ENCODE measurements at regions not wholly inside any gene's neighbourhood (a gene's known extent, or its start where the extent isn't known, plus 50 kb on each side); places are given as distances from the start of the nearest gene placed in this dataset.
"Not testable (repeated sequence)": the region's sequence is repeated elsewhere in the genome, so short reads cannot be mapped to it uniquely, and the experiment has no call there.

DNA sequence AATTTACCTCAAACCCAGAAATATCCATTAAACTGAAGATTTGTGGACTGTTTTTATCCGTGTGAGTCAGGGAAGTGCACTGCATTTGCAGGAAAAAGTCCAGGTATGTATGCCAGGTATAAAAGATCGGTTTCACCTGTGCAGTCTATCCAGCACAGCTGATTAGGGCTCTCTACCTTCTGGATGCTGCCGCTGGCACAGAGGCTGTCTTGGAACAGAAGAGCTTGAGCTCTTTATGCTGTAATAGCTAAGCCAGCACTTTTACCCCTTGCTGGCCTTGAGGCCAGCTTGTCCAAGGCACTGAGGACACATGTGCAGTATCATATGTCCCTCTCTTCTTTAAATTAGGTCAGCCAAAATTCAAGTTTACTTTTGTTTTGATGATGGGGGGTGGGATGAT is 851.0 kb downstream of the DIAPH3 start:
- CTCF ChIA-PET, result no interaction called here

DNA sequence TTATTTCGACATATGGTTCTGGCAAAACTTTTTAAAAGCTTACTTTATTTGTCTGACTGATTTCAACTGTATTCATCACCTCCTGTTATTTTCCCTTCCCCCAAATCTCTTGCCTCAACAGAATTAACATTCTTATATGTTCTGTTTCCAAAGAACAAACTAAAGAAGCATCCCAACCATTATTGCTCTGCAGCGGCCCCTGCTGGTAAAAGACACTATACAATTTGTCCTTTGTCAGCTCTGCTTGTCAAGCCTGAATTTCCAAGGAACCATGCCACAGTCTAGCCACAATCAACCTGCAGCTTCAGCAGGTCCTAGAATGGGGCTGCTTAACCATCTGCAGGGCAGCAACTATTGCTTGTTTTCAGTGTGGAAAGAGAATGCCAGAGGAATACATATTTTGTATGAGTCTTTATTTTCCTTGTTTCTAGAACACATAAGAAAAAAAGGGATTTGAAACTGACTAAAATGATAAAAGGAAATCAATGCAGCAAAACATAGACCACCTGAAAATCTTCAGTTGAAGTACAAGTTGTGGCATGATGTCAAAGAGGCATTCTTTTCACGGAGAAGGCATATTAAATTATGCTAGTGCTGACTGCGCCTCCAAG is 845.3 kb downstream of the DIAPH3 start:
- ChIA-PET POLR2A (no interaction called here), CTCF (no interaction called here)

More for the DNA sequence above, 851.0 kb downstream of the DIAPH3 start:
- POLR2A ChIA-PET, result no interaction called here

DNA sequence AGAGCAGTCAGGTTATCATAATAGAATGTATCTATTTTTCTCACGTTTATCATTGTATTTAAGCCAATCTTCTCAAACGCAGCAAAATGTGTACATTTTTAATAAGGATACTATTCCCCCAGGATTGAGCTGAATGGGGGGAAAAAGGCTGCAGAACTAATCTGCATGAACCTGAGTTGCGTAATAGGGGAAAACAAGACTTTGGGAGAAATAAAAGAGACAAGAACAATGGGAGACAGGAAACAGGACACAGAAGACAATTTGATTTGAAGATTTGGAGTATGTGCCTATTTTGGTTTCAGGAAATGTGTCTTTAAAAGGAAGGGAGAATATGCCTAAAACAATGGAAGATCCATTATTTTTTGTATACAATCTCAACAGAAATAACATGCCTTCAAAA is 844.5 kb downstream of the DIAPH3 start:
- ChIA-PET POLR2A (no interaction called here), CTCF (no interaction called here)

DNA sequence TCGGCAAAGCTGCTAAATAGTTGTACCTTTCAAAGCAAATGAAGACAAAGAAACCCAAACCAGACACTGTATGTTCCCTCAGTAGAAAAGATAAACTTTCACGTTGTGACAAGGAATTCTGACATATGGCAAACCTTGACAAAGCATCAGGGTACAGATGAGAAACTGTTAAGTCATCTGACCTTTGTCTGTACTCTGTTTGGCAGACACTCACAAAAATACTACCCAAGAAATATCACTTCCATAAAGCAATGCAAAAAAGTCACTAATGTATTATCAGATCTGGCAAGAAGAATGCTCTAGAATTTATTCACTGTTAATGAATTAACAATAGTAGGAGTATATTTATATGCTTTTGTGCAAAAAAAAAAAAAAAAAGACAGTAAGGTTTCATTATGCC is 843.7 kb downstream of the DIAPH3 start:
- CTCF ChIA-PET, result no interaction called here
- POLR2A ChIA-PET, result no interaction called here

DNA sequence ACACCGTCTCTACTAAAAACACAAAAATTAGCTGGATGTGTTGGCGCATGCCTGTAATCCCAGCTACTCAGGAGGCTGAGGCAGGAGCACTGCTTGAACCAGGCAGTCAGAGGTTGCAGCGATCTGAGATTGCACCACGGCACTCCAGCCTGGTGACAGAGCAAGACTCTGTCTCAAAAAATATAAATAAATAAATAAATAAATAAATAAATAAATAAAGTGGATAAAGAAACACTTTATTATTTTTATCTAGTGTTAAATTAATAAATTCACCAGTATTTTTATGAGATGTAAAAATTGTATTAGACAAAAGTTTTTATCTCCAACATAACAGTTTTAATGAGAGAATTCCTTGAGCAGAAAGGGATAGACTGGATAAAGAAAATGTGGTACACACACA is 839.3 kb downstream of the DIAPH3 start:
- POLR2A ChIA-PET, CTCF ChIA-PET: not testable (repeated sequence)

DNA sequence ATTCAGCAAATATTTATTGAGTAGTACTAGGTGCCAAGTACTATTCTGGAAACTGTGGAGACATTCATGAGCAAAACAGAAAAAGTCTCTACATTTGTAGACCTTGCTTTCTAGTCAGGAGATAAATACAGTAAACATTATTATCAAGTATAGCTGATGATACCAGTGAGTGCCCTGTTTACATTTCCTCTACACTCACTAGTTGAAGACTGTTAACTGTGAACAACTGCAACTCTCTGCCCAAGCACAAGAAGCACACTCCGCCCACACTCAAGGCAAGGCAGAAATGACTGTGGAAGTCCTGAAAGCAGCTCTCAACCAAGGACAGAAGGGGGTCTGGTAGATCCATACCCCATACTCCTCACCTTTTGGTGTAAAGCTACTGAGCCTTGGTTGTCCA is 837.0 kb downstream of the DIAPH3 start:
- CTCF ChIA-PET, result no interaction called here
- POLR2A ChIA-PET, result no interaction called here

DNA sequence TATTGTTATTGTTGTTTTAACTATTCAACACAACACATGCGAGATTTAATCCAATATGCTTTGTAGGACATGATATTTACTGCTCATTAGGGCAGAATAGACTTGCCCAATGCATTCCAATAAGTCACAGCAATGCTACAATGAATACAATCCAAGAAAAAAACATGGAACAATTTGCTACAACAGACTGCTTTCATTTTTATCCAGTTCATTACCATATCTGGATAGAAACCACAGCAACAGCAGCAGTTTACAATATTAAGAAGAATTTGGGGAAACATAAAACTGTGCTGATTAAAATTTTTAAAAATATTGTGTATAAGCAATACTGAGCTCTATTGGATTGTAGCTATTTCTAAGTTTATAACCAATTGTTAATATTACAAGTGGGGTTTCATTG is 833.0 kb downstream of the DIAPH3 start:
- ChIA-PET CTCF (interaction anchor here (0.6 kb wide), 1 partner anchor 1169 kb away, joined by 3 read pairs; no protein-coding TSS in a partner anchor), POLR2A (no interaction called here)

DNA sequence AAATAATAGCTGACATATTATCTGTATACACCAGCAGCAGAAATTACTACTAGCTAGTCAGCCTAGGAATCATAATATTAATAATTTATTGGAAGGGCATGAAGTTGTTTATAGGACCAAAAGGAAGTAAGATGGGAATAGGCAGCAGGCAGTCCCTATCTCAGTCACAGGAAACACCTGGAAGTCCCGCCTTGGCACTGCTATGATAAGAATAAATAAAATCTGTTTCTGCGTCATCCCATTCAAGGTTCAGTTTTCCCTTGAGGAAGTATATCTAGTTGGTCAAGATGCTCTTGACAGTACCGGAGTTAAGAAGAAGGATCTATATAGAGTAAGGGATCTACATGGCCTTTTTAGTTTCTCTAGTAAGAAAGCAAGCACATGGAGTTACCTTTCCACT is 830.8 kb downstream of the DIAPH3 start:
- POLR2A ChIA-PET, result no interaction called here
- CTCF ChIA-PET, result interaction anchor here (0.7 kb wide), 1 partner anchor 149 kb away, joined by 4 read pairs; no protein-coding TSS in a partner anchor

DNA sequence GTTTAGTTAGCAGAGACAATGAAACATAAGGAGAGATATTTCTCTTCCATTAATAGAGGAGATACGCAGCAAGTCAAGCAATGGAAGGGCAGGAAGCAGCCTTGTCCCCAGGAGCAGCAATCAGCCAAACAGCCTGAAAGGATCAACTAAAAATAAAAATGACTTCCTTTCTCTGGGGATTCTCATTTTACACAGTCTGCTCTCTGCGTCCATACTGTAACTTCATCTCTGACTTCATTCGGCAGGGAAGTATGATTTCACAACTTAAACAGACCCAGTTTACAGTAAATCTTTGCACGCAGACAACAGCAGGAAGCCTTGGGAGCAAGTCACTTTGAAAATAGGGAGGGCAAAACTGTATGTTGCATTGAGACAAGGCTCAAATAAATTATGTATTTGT is 826.7 kb downstream of the DIAPH3 start:
- POLR2A ChIA-PET, result no interaction called here

DNA sequence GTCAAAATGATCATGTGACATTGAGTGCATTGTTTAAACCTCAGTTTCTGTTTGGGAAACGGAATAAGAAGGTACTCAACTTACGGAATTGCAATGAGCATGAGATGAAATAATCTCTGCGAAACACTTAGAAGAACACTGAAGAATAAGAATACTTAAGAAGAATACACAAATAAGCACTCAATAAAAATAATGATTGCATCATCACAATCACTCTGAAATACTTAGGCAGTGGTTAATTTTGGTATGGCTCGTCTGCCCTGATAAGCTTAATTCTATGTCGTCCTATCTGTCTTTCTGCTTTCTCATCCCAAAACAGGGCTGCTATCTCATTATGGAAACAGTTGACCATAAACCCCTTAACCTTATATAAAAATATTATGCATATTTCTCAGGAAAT is 823.6 kb downstream of the DIAPH3 start:
- ChIA-PET CTCF (no interaction called here), POLR2A (no interaction called here)

More for the DNA sequence above, 826.7 kb downstream of the DIAPH3 start:
- CTCF ChIA-PET, result no interaction called here

DNA sequence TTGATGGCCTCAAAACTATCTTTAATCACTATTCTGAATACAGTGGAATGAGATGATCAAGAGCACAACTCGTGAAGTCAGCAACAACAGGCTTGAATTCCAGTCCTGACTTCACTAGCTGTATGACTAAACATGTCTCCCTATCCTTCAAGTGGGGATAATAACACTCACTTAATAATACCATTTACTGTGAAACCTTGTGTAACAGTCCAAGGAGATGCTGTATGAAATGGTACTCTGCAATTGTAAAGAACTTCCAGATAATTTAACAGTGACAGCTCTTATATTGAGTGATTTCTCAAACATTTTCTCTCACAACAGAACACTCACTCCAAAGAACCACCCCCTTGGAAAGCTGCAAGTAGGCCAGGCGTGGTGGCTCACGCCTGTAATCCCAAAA is 823.1 kb downstream of the DIAPH3 start:
- POLR2A ChIA-PET, result no interaction called here
- CTCF ChIA-PET, result no interaction called here

DNA sequence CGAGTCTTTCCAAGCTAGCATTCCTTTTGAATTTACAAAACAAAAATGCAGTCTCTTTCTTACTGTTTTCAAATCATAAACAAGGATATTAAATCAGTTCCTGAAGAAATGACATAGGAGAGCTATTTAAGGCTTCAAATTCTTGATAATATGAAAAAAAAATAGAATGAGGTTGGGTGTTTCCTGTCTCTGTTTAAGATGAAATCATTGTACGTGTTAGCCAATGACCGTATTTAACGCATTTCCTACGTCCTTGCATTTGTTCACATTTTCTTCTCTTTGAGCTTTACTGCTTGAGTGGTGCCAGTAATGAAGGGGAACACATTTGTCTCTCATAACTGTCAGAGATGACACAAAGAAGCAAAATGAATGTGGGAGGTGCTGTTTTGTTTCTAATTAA is 821.3 kb downstream of the DIAPH3 start:
- CTCF ChIA-PET, result no interaction called here

DNA sequence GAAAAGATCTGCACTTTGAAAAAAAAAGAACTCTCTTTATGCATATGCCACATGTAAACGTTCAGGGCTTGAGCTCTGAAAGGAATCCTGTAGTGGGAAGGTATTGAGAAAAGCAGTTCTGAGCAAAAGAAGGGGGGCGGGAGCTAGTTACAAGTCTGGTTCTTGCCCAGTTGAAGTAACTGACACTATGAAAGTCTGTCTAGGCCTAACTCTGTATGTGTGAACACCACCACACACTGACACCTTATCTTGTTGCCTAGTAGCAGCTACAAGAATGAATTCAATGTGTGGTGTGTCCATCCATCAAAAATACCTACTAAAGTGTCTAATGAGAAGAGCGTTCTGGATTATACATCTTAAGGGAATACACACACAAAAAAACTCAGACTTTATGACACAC is 820.6 kb downstream of the DIAPH3 start:
- POLR2A ChIA-PET, result no interaction called here

More for the DNA sequence above, 821.3 kb downstream of the DIAPH3 start:
- POLR2A ChIA-PET, result no interaction called here

DNA sequence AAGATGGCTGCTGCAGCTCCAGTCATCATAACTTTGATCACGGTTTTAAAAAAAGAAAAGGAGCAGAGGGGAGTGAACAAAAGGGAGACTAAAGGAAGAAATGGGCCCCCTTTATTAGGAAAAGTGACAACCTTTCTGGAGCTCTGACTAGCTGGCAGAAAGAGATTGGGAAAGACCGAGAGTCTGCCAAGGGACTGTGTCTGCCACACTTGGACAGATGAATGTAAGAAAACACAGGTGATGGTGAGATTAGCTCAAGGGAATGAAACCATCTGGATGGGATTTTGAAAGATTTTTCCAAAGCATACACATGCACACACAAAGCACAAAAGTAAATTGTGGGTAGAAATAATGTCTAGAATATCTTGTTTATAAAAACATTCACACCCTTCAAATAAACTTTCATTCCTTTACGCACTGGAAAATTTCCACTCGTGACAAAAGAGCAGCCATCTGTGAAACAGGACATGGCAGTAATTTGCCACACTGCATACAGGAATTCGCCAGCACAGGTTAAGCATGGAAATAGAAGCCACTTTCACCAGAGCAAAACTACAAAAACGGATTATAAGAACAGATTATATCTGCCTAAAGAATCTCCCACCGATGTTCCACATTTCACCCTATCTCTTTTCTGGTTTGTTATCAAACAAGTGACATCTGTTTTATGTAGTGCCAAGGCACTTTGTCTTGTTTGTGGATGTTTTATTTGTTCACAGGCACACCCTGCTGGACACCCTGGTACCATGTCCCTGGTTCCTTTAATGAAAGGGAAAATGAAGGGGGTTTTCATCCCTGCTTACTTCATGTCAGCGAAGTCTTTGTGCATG is 819.5 kb downstream of the DIAPH3 start:
- POLR2A ChIA-PET, result no interaction called here
- CTCF ChIA-PET, result no interaction called here

More for the DNA sequence above, 820.6 kb downstream of the DIAPH3 start:
- CTCF ChIA-PET, result no interaction called here

DNA sequence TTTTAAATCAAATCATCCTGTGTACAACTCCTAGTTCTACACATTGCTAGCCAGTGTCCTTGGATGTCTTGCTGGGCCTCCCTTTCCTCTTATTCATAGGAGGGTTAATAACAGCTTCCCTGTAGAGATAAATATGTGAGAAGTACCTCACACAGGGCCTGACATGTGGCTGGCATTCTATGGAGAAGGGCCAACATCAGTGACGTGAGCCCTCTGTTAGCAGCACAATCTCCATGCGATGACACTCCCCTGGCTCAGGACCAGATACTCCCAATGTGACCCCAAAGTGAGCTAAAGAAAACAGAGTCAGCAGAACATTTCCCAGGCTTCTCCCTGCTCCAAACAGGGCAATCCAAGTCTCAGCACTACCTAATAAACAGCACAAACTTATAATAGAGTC is 818.4 kb downstream of the DIAPH3 start:
- ChIA-PET CTCF (no interaction called here), POLR2A (no interaction called here)

DNA sequence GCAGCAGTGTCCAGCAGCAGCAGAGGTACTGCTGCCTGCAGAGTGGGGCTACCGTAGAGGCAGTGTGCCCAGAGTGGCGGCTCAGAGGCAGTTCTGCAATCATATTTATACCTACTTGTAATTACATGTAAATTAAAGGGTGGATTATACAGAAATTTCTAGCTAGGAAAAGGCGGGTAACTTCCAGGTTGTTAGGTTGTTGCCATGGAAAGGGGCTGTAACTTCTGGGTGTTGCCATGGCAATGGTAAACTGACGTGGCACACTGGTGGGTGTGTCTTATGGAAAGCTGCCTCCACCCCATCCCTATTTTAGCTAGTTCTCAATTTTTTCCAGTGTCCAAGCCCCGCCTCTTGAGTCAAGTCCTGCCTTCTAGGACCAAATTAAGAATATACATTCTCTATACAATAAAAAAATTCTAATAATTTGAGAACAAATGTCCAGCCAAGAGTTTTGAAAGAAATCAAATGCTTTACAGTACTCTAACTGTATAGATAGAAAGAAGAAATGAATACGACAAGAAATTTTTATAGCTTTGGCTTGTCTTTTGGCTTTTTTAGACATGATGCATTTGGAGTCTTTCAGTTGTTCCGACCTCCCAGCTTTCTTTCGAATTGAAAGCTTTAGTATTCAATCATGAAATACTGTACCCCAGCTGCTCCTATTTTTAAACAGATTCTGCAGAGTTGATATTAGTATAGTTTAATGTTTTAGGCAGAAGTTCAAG is 816.6 kb downstream of the DIAPH3 start:
- POLR2A ChIA-PET, result no interaction called here
- CTCF ChIA-PET, result no interaction called here

DNA sequence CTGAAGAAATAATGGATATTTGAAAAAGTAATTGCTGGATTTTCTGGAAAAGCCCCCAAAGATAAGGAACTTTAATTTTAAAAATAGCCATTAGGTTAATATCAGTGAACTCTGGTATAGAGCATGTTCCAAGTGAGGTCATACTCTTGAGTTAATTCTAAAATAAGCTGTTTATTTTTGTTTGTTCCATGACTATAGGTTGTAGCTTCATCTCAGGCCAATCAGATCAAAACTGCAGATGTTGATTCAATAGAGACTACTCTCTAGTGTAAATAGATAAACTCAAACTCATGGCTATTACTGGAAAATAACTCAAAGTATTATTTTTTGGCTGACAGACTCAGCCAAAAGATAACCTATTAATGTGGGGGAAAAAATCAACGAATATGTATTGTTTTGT is 815.1 kb downstream of the DIAPH3 start:
- POLR2A ChIA-PET, result no interaction called here
- CTCF ChIA-PET, result no interaction called here

DNA sequence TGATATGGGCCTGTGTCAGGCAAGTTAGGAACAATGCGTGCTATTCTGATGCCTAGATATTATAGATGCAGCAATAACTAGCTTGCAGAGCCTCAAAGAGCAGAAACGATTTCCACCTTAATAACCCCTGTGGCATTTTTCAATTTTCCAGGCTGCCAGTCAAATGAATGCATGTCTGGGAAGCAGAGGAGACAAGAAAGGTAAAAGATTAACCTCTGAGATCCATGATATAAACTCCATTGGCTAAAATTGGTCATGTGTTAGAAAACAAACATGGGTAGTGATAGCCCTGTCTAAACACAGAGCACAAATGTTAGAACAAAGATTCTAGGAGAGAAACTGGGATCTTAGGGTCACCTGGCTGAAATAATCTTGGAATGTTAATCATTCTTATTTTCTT is 811.1 kb downstream of the DIAPH3 start:
- POLR2A ChIA-PET, result no interaction called here

DNA sequence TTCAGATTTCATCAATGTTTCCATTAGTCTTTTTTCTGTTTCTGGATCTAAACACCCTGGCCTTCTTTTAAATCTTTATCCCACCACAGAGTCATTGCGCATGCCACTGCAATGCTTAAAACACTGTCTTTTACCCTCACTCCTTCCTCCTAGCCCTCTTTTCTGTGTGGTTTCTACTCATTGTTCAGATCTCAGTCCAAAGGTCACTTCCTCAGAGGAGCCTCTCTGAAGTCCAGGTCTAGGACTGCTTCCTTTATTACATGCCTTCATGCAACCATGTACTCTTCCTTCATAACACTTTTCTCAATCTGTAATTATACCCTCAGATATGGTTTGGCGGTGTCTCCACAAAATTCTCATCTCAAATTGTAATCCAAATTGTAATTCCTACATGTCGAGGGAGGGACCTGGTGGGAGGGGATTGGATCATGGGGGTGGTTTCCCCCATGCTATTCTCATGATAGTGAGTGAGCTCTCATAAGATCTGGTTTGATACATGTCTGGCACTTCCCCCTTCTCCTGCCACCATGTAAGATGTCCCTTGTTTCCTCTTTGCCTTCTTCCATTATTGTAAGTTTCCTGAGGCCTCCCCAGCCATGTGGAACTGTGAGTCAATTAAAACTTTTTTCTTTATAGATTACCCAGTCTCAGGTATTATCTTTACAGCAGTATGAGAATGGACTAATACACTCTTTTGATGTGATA is 808.9 kb downstream of the DIAPH3 start:
- ChIA-PET CTCF (no interaction called here), POLR2A (no interaction called here)

More for the DNA sequence above, 811.1 kb downstream of the DIAPH3 start:
- CTCF ChIA-PET, result no interaction called here

DNA sequence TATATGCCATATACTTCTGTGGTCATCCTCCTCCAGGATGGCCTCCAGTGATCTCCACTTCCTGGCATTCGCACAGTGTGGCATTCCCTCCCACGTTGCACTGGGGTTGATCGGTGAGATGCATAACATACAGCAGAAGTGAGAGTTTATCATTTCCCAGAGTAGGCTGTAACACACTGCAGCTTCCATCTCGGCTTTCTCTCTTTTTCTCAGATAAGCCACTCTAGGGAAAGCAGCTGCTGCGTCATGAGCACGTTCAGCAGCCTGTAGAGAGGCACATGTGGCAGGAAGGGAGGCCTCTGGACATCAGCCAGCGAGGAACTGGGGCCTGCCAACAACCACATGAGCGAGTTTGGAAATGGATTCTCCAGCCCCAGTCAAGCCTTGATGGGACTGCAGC is 807.1 kb downstream of the DIAPH3 start:
- ChIA-PET POLR2A (interaction anchor here (0.6 kb wide), 1 partner anchor 795 kb away, joined by 5 read pairs; no protein-coding TSS in a partner anchor), CTCF (no interaction called here)

DNA sequence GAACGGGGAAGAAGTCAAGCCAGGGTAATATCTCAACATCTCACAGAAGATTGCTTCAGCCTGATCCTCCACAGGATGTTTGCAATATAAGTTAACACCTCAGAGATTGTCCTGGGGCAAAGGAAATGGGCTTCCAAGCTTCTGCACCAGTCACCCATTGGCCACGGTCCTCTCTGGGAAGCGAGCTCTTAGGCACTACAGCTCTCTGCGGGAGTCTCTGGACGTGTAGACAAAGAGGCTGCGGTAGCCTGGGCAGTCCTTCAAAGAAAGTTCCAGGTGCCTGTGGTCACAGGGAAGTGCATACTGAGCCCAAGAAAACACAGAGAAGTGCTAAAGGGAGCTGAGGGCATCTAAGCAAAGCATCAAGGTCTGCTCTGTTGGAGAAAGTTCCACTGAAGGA is 805.7 kb downstream of the DIAPH3 start:
- ChIA-PET POLR2A (no interaction called here), CTCF (no interaction called here)

Measured in activated CD8-positive, alpha-beta memory T cell treated with anti-CD3 and anti-CD28 coated beads for 36 hours (primary cell).